ENCODE measurements at regions not wholly inside any gene's neighbourhood (a gene's known extent, or its start where the extent isn't known, plus 50 kb on each side); places are given as distances from the start of the nearest gene placed in this dataset.

GRCh38 chr2:9141706-9142460, 64.7 kb upstream of the ASAP2 start:
- TF ChIP-seq POLR2AphosphoS5 (IDR thresholded peaks at IDR 0.05) (no peak), EP300 (IDR thresholded peaks at IDR 0.05) (no peak), CTCF (IDR thresholded peaks at IDR 0.05) (no peak), POLR2A (IDR thresholded peaks at IDR 0.05; ENCODE audit: low read depth) (no peak)

Measured in esophagus muscularis mucosa (tissue), 4 donors.